AG09309 (cell line): ENCODE measurements at regions not wholly inside any gene's neighbourhood (a gene's known extent, or its start where the extent isn't known, plus 50 kb on each side); places are given as distances from the start of the nearest gene placed in this dataset.

Experiments
- DNase-seq: peaks from one replicate; pipeline ENCODE4 v3.0.0-alpha.2; 2010; ENCODE audit warnings: low read depth
- H3K4me3 ChIP-seq: 2 replicates; pipeline ENCODE4 v1.5.1; 2011; ENCODE audit warnings: mild to moderate bottlenecking, low read depth, low read length, moderate library complexity; ENCODE audit not compliant: control insufficient read depth
- CTCF ChIP-seq: IDR thresholded peaks from 2 replicates; pipeline ENCODE4 v1.5.1; 2011; ENCODE audit warnings: mild to moderate bottlenecking, low read depth, low read length, inconsistent platforms; ENCODE audit not compliant: insufficient read depth, control insufficient read depth; ENCODE audit errors: missing control alignments

GRCh38 chr12:59414051-59414450 lies 181.8 kb upstream of the SLC16A7 start:
- no peak for TF ChIP-seq CTCF
- H3K4me3 ChIP-seq = no peak overlapping the region
- no peak for DNase-seq

GRCh38 chr12:59408431-59408830 lies 187.4 kb upstream of the SLC16A7 start:
- no peak for DNase-seq
- TF ChIP-seq CTCF = no peak
- H3K4me3 ChIP-seq = no peak overlapping the region

- no peak for DNase-seq
- no peak for TF ChIP-seq CTCF
- no peak overlapping the region for H3K4me3 ChIP-seq
Observed at GRCh38 chr12:59407799-59408198, 188.0 kb upstream of the SLC16A7 start.

GRCh38 chr12:59405992-59406391 lies 189.8 kb upstream of the SLC16A7 start:
- TF ChIP-seq CTCF = no peak
- no peak for DNase-seq
- H3K4me3 ChIP-seq = no peak overlapping the region

- H3K4me3 ChIP-seq = no peak overlapping the region
- TF ChIP-seq CTCF = no peak
- no peak for DNase-seq
Observed at GRCh38 chr12:59404109-59404650, 191.6 kb upstream of the SLC16A7 start.

GRCh38 chr12:59403259-59403932 lies 192.4 kb upstream of the SLC16A7 start:
- TF ChIP-seq CTCF = peak; percentile 83
- no peak overlapping the region; the same call in 1 of the 2 replicates for H3K4me3 ChIP-seq
- DNase-seq = peak; percentile 59
